Activated naive CD4-positive, alpha-beta T cell treated with anti-CD3 and anti-CD28 coated beads, Interleukin-2, amount 10 ng/mL, durations not matched to agents 7 days and 5 days (primary cell): ENCODE measurements at regions not wholly inside any gene's neighbourhood (a gene's known extent, or its start where the extent isn't known, plus 50 kb on each side); places are given as distances from the start of the nearest gene placed in this dataset.
A peak's percentile ranks its signal among the peaks of the same experiment; 100 is the strongest.

Source experiments
- CTCF ChIA-PET: fragments of 350-600 bp; sonication (Branson Sonifier 250); formaldehyde crosslinking; loops from one replicate; lab custom pipeline; 2021; ENCODE audit warnings: antibody characterized with exemption; lab: Charles Lee
- DNase-seq: peaks from one replicate; pipeline ENCODE4 v3.0.0-alpha.2; 2020
- H3K27ac Mint-ChIP-seq: one replicate; pipeline ENCODE4 v1.8.0; 2021; ENCODE audit warnings: mild to moderate bottlenecking, moderate library complexity, mixed read lengths
- H3K27me3 Mint-ChIP-seq: one replicate; pipeline ENCODE4 v1.8.0; 2021; ENCODE audit warnings: mild to moderate bottlenecking, mixed read lengths
- H3K36me3 Mint-ChIP-seq: one replicate; pipeline ENCODE4 v1.8.0; 2021; ENCODE audit warnings: mixed read lengths
- H3K4me1 Mint-ChIP-seq: one replicate; pipeline ENCODE4 v1.8.0; 2021; ENCODE audit warnings: mixed read lengths
- H3K4me3 Mint-ChIP-seq: one replicate; pipeline ENCODE4 v1.8.0; 2021; ENCODE audit warnings: mild to moderate bottlenecking, moderate library complexity, mixed read lengths
- H3K9me3 Mint-ChIP-seq: one replicate; pipeline ENCODE4 v1.8.0; 2021; ENCODE audit warnings: mixed read lengths

DNA sequence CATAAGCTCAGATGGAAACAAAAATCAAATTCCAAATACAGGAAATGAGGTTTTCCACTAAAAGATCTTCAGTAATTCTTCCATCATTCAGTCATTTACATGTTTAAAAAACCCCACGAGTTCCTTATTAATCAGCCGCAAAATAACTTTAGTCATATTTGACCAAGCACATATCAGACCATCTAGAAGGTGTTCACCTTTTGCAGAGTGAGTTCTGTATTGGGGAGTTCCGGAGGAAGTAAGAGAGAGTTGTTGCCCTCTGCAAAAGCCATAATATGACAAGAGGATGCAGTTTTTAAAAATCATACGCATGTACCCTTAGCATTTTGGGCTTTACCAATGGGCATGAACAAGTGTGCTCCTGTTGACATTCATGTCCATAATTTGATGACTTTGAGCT is 61.6 kb downstream of the CCR1 start:
- DNase-seq, result no peak
- Mint-ChIP-seq H3K36me3 (no peaks in the 10 kb centered on the region), H3K27ac (no peak overlapping the region), H3K4me1 (peaks cover 12% of the 10 kb centered on the region), H3K4me3 (no peak overlapping the region), H3K9me3 (peaks cover 1% of the 10 kb centered on the region), H3K27me3 (peaks cover 20% of the 10 kb centered on the region)
- CTCF ChIA-PET, result no interaction called here

DNA sequence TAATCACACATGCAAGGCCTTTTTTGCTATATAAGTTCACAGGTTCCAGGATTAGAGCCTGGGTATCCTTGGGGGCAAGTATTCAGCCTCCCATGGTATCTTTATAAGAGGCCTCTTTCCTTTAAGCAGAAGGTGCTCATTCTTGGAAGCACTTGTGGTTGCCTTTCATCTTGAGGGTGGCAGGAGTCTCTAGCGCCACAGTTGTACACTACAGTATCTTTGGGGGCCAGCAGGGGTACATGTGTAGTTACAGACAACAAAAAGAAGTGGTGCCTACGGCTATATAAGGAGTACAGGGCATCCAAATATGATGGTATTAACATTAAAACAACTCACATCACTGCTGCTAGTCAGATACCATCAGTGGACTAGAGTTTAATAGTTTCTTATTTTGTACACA is 62.1 kb downstream of the CCR1 start:
- no peak overlapping the region for H3K27ac Mint-ChIP-seq
- CTCF ChIA-PET, result no interaction called here

DNA sequence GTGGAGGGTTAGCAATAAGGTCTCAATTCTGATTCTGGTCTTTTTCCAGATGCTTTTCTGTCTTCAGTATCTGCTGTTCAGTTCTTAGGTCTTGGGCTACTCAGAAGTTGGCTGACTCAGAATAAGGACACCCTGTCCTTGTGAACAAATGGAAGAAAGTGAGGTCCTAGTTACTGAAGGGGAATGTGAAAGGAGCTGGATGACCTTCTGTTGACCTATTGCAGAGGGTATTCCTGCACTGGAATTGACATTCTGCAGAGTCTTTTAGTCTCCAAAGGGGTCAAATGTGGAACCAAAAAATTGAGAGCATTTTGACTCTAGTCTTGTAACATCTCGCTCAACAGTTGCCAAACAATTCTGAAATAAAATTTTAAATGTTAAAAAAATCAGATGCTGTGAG is 63.0 kb downstream of the CCR1 start:
- Mint-ChIP-seq H3K9me3 (peaks cover 1% of the 10 kb centered on the region), H3K4me3 (no peak overlapping the region), H3K4me1 (peaks cover 12% of the 10 kb centered on the region), H3K27ac (no peak overlapping the region), H3K36me3 (no peaks in the 10 kb centered on the region), H3K27me3 (peaks cover 21% of the 10 kb centered on the region)
- CTCF ChIA-PET, result no interaction called here
- DNase-seq, result no peak

More for the DNA sequence above, 62.1 kb downstream of the CCR1 start:
- H3K36me3 Mint-ChIP-seq, result no peaks in the 10 kb centered on the region
- peaks cover 21% of the 10 kb centered on the region for H3K27me3 Mint-ChIP-seq
- H3K4me1 Mint-ChIP-seq, result peaks cover 12% of the 10 kb centered on the region
- no peak for DNase-seq
- H3K9me3 Mint-ChIP-seq, result peaks cover 1% of the 10 kb centered on the region
- H3K4me3 Mint-ChIP-seq, result no peak overlapping the region

DNA sequence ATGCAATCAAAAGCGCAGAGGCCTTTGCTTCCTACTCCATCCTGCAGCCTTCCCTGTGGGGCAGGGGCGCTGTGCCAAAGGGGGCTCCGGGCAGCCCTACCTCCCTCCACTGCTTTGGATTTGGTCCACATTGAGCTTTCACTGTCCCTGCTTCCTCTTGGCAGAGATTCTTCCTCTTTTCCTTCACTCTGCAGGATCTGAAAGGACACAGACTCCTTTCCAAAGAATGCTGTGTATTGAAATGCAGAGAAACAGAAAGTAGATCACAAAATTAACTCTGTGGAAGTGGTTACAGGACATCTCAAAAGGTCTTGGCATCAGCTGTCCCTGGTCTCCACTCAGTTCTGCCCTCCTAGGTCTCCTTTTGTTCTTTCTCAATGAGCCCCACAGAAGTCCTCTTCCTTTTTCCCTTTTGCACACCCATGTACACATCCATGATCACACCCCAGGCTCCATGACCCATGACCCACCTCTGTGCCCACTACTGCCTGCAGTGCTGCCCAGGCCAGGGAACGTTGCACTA is 64.1 kb downstream of the CCR1 start:
- no peaks in the 10 kb centered on the region for H3K36me3 Mint-ChIP-seq
- H3K4me3 Mint-ChIP-seq, result no peak overlapping the region
- H3K4me1 Mint-ChIP-seq, result peaks cover 12% of the 10 kb centered on the region
- H3K9me3 Mint-ChIP-seq, result peaks cover 1% of the 10 kb centered on the region
- CTCF ChIA-PET, result no interaction called here
- DNase-seq, result no peak
- peaks cover 25% of the 10 kb centered on the region for H3K27me3 Mint-ChIP-seq
- H3K27ac Mint-ChIP-seq, result no peak overlapping the region

- Mint-ChIP-seq H3K4me1 (peaks cover 12% of the 10 kb centered on the region), H3K27me3 (peaks cover 18% of the 10 kb centered on the region), H3K9me3 (no peaks in the 10 kb centered on the region), H3K4me3 (no peak overlapping the region), H3K27ac (no peak overlapping the region), H3K36me3 (no peaks in the 10 kb centered on the region)
- DNase-seq, result no peak
- CTCF ChIA-PET, result no interaction called here
These were observed 66.3 kb downstream of the CCR1 start for GRCh38 chr3:46141813-46142212.

- Mint-ChIP-seq H3K4me1 (no peaks in the 10 kb centered on the region), H3K9me3 (no peaks in the 10 kb centered on the region), H3K27ac (no peak overlapping the region), H3K27me3 (peaks cover 12% of the 10 kb centered on the region), H3K36me3 (no peaks in the 10 kb centered on the region), H3K4me3 (no peak overlapping the region)
- CTCF ChIA-PET, result no interaction called here
- DNase-seq, result no peak
These were observed 69.5 kb downstream of the CCR1 start for GRCh38 chr3:46138581-46138980.

DNA sequence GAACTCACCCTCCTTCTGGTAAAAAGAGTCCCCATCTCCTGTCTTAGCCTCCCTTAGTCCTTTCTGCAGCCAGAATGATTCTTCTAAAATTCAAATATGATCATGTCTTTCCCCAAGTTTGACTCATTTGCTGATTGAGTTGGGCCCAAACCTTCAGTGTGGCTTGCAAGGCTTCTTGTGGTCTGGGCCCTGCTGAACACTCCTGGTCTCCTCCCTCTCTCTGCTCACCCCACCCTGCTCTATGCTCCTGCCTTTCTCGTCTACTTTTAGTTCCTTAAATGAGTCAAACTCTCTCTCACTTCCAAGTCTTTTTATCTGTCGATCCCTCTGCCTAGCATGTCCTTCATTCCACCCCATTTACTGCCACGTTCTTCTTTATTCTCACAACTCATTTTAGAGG is 72.6 kb downstream of the CCR1 start:
- Mint-ChIP-seq H3K4me1 (peaks cover 3% of the 10 kb centered on the region), H3K4me3 (no peak overlapping the region), H3K27ac (no peak overlapping the region), H3K9me3 (no peaks in the 10 kb centered on the region), H3K36me3 (no peaks in the 10 kb centered on the region), H3K27me3 (peaks cover 17% of the 10 kb centered on the region)
- no peak for DNase-seq
- CTCF ChIA-PET, result no interaction called here

DNA sequence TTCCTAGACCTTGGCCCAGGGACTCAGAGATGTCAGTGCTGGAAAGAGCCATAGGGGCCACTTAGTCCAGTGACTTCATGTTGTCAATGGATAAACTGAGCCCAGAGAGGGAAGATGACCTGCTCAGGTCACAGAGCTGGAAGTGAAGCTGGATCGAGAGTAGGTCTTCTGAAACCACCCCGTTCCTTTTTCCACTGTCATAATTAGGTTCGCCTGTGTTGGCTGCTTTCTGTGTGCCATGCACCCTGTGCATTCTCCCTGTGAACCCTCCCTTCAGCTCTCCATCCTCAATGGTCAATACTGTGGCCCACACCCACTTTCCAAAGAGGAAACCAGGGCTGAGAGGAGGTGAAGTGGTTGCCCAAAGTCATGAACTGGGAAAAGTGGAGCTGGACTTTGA is 74.8 kb downstream of the CCR1 start:
- peaks cover 13% of the 10 kb centered on the region for H3K27me3 Mint-ChIP-seq
- DNase-seq, result no peak
- H3K4me3 Mint-ChIP-seq, result no peak overlapping the region
- H3K9me3 Mint-ChIP-seq, result no peaks in the 10 kb centered on the region
- H3K36me3 Mint-ChIP-seq, result no peaks in the 10 kb centered on the region
- H3K4me1 Mint-ChIP-seq, result peaks cover 24% of the 10 kb centered on the region
- CTCF ChIA-PET, result interaction anchor here (0.7 to 1.5 kb wide), 2 partner anchors 9 to 75 kb away, joined by 3 read pairs; partner anchors contain the start of gene CCR1
- no peak overlapping the region for H3K27ac Mint-ChIP-seq

GRCh38 chr3:46132565-46132964 is 75.5 kb downstream of the CCR1 start:
- no peak for DNase-seq
- Mint-ChIP-seq H3K4me3 (no peak overlapping the region), H3K36me3 (no peaks in the 10 kb centered on the region), H3K27me3 (peaks cover 14% of the 10 kb centered on the region), H3K27ac (no peak overlapping the region), H3K9me3 (no peaks in the 10 kb centered on the region), H3K4me1 (peaks cover 24% of the 10 kb centered on the region)
- CTCF ChIA-PET, result interaction anchor here (0.6 kb wide), 1 partner anchor 150 kb away, joined by 3 read pairs; no protein-coding TSS in a partner anchor

- CTCF ChIA-PET, result interaction anchor here (0.6 kb wide), 1 partner anchor 150 kb away, joined by 3 read pairs; no protein-coding TSS in a partner anchor
- Mint-ChIP-seq H3K9me3 (no peaks in the 10 kb centered on the region), H3K27ac (no peak overlapping the region), H3K4me1 (peaks cover 27% of the 10 kb centered on the region), H3K36me3 (no peaks in the 10 kb centered on the region), H3K4me3 (no peak overlapping the region), H3K27me3 (peaks cover 19% of the 10 kb centered on the region)
- no peak for DNase-seq
These were observed 76.1 kb downstream of the CCR1 start for GRCh38 chr3:46131884-46132450.

- no peaks in the 10 kb centered on the region for H3K36me3 Mint-ChIP-seq
- H3K27ac Mint-ChIP-seq, result no peak overlapping the region
- peaks cover 22% of the 10 kb centered on the region for H3K27me3 Mint-ChIP-seq
- peaks cover 27% of the 10 kb centered on the region for H3K4me1 Mint-ChIP-seq
- H3K4me3 Mint-ChIP-seq, result no peak overlapping the region
- CTCF ChIA-PET, result no interaction called here
- H3K9me3 Mint-ChIP-seq, result no peaks in the 10 kb centered on the region
- DNase-seq, result no peak
These were observed 77.3 kb downstream of the CCR1 start for GRCh38 chr3:46130631-46131310.

DNA sequence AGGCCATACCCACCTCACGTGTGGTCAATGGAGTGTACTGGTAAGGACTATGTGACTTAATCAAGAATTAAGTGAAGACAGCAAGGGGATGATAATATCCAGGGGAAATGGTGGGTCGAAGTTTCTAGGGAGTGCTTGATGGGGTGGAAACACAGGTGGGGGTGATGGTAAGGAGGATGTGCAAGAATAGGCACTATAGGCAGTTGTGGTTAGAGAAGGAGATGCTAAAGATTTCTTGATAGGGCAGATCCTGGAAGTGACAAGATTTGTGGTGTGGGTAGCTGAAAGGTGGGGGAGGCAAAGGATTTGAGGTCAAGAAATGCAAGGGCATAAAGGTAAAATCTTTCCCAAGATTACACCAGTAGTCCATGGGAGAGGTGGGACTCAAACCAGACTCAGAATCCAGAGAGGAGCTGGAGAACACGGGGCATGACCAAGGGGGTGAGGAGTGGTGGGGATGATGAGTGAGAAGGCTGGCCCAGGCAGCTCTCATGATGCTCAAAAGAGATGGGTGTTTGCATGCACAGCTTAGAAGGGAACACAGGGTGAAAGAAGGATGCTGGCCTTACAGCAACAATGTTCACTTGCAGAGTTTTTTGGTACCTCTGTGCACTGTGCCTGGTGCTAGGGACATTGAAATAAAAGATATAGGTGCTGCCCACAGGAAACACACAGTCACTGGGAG is 78.4 kb downstream of the CCR1 start:
- Mint-ChIP-seq H3K9me3 (no peaks in the 10 kb centered on the region), H3K4me1 (peaks cover 27% of the 10 kb centered on the region), H3K36me3 (no peaks in the 10 kb centered on the region), H3K27me3 (peaks cover 30% of the 10 kb centered on the region), H3K4me3 (no peak overlapping the region), H3K27ac (peak overlapping the region; percentile 1)
- CTCF ChIA-PET, result interaction anchor here (0.9 kb wide), 1 partner anchor 40 kb away, joined by 3 read pairs; no protein-coding TSS in a partner anchor
- DNase-seq, result peak; percentile 32

DNA sequence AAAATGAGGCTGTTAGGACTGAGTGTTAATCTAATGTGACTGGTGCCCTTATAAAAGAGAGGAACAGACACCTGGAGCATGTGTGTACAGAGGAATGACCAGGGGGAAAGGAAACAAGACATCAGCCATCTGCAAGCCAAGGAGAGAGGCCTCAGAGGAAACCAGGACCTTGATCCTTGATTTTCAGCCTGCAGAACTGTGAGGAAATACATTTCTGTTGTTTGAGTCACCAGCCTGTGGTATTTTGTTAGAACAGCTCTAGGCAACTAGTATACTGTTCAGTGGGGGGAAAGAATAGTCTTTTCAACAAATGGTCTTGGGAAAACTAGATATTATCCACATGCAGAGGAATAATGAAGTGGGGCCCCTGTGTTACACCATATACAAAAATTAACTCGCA is 80.6 kb downstream of the CCR1 start:
- CTCF ChIA-PET, result no interaction called here
- no peak for DNase-seq
- H3K4me1 Mint-ChIP-seq, result peaks cover 27% of the 10 kb centered on the region
- H3K36me3 Mint-ChIP-seq, result no peaks in the 10 kb centered on the region
- no peak overlapping the region for H3K27ac Mint-ChIP-seq
- no peak overlapping the region for H3K4me3 Mint-ChIP-seq
- no peaks in the 10 kb centered on the region for H3K9me3 Mint-ChIP-seq
- H3K27me3 Mint-ChIP-seq, result peaks cover 39% of the 10 kb centered on the region
